ENCODE measurements at regions not wholly inside any gene's neighbourhood (a gene's known extent, or its start where the extent isn't known, plus 50 kb on each side); places are given as distances from the start of the nearest gene placed in this dataset.

DNA sequence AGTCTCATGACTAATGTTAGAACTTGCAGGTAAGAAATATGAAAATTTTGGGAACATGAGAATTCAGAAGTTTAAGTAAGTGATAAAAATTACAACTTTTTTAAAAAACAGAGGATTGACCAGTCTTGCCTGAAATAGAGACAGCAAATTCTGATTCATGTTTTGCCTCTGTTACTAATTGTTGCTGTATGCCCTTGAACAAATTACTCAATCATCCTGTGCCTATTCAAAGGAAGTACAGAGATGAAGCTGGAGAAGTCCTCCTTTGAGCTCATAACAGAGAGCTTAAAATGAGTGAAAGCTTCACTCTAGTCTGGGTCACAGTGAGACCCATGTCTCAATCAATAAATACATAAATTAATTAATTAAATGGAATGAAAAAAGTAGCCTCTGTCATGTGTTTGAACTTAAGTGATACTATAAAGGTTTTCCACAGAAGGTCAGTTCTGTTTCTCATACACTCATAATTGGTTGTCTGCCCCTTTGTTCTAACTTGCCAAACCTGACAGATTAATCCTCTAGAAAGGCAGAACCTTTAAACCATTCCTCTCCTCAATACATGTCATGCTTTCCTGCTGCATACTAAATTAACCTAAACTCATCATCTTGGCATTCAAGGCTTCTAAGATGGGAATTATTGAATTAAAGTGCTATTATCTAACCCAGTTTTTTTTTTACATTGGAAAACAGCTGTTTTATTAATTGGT is 374.6 kb upstream of the LRATD1 start:
- TF ChIP-seq CEBPB (IDR thresholded peaks at IDR 0.05) (no peak), YY1 (IDR thresholded peaks at IDR 0.05; ENCODE audit: low read depth) (no peak), RAD21 (IDR thresholded peaks at IDR 0.05; ENCODE audit: low read depth) (no peak)
- TF ChIP-seq, protein P1, sequence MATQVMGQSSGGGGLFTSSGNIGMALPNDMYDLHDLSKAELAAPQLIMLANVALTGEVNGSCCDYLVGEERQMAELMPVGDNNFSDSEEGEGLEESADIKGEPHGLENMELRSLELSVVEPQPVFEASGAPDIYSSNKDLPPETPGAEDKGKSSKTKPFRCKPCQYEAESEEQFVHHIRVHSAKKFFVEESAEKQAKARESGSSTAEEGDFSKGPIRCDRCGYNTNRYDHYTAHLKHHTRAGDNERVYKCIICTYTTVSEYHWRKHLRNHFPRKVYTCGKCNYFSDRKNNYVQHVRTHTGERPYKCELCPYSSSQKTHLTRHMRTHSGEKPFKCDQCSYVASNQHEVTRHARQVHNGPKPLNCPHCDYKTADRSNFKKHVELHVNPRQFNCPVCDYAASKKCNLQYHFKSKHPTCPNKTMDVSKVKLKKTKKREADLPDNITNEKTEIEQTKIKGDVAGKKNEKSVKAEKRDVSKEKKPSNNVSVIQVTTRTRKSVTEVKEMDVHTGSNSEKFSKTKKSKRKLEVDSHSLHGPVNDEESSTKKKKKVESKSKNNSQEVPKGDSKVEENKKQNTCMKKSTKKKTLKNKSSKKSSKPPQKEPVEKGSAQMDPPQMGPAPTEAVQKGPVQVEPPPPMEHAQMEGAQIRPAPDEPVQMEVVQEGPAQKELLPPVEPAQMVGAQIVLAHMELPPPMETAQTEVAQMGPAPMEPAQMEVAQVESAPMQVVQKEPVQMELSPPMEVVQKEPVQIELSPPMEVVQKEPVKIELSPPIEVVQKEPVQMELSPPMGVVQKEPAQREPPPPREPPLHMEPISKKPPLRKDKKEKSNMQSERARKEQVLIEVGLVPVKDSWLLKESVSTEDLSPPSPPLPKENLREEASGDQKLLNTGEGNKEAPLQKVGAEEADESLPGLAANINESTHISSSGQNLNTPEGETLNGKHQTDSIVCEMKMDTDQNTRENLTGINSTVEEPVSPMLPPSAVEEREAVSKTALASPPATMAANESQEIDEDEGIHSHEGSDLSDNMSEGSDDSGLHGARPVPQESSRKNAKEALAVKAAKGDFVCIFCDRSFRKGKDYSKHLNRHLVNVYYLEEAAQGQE (IDR thresholded peaks at IDR 0.05; ENCODE audit: low read depth): no peak

Measured in Ishikawa (cell line).